K562 (cell line): ENCODE measurements at regions not wholly inside any gene's neighbourhood (a gene's known extent, or its start where the extent isn't known, plus 50 kb on each side); places are given as distances from the start of the nearest gene placed in this dataset.

Experiments used
- ATAC-seq: fragments of 200-7000 bp; cut with Tn5 transposase; 3 replicates; pipeline ENCODE4 v1.9.1; 2020; ENCODE audit warnings: moderate library complexity
- BruUV-seq: library from RNA; stranded (reverse); fragments of 400-500 nt; replicated peaks from 2 replicates; lab custom pipeline; 2021; lab: Mats Ljungman, UMichigan
- CTCF ChIA-PET: fragments of 300-600 bp; formaldehyde crosslinking; extraction: SDS; loops from one replicate; lab custom pipeline; 2021; ENCODE audit warnings: low intra/inter-chr PET ratio; lab: Yijun Ruan, JAX
- POLR2A ChIA-PET: fragments of 300-600, 350-650 bp; sonication (Branson Sonifier 250); formaldehyde crosslinking; extraction: SDS; loops from one replicate; lab custom pipeline; 2021; ENCODE audit warnings: antibody characterized with exemption, inconsistent platforms; lab: Yijun Ruan, JAX
- DNase-seq, 4 experiments: peaks; one replicate each; pipeline versions ENCODE4 v3.0.0 to v3.0.0-alpha.2; 2011 to 2018; ENCODE audit warnings: low spot score in 3 of 4, mixed read lengths in 3 of 4; ENCODE audit errors: extremely low read depth in 1 of 4
- FAIRE-seq: peaks from 2 replicates; lab custom pipeline; 2011; peaks lifted over from hg19 to GRCh38; lab: Jason Lieb, UNC
- H2AFZ ChIP-seq: 2 replicates; pipeline ENCODE4 v1.6.0; 2011; ENCODE audit warnings: low read depth, low read length, control low read depth, inconsistent platforms
- H3K27ac ChIP-seq: fragments of 200-600 bp; 3 replicates; pipeline ENCODE4 v1.8.0; 2011; ENCODE audit warnings: low read depth, mild to moderate bottlenecking, control low read depth, inconsistent platforms, low read length, moderate library complexity, mixed read lengths; ENCODE audit errors: extremely low read depth
- H3K27me3 ChIP-seq, 2 experiments: fragments of 300-600 bp in 1 of 2; 2 replicates in 1 of 2; 3 replicates in 1 of 2; pipeline versions ENCODE4 v1.6.0 to v1.8.0; 2011; ENCODE audit warnings: inconsistent platforms in 2 of 2, low read length in 2 of 2, mild to moderate bottlenecking in 1 of 2, mixed read lengths in 1 of 2, moderate library complexity in 1 of 2; ENCODE audit not compliant: control insufficient read depth in 2 of 2, insufficient read depth in 2 of 2
- H3K36me3 ChIP-seq: fragments of 300-600 bp; 3 replicates; pipeline ENCODE4 v1.8.0; 2011; ENCODE audit warnings: mild to moderate bottlenecking, low read length, inconsistent platforms; ENCODE audit not compliant: control insufficient read depth, insufficient read depth
- H3K4me1 ChIP-seq, 2 experiments: fragments of 200-600 bp in 1 of 2; replicated peaks in 1 of 2; 2 replicates in 1 of 2; 3 replicates in 1 of 2; pipeline versions ENCODE4 v1.5.1 to v1.8.0; 2011; ENCODE audit warnings: inconsistent platforms in 2 of 2, low read length in 2 of 2, mild to moderate bottlenecking in 1 of 2, mixed read lengths in 1 of 2, moderate library complexity in 1 of 2; ENCODE audit not compliant: control insufficient read depth in 2 of 2, insufficient read depth in 2 of 2
- H3K4me2 ChIP-seq: 2 replicates; pipeline ENCODE4 v1.6.1; 2011; ENCODE audit warnings: low read length, control low read depth, inconsistent platforms, mixed read lengths; ENCODE audit not compliant: insufficient read depth
- H3K4me3 ChIP-seq: fragments of 200-600 bp; sonication (generic), shearing (Covaris generic); 2 replicates; pipeline ENCODE4 v1.5.1; 2016; ENCODE audit warnings: control low read depth, inconsistent platforms
- H3K79me2 ChIP-seq: fragments of 200-600 bp; 3 replicates; pipeline ENCODE4 v1.8.0; 2011; ENCODE audit warnings: low read length, inconsistent platforms; ENCODE audit not compliant: control insufficient read depth, insufficient read depth
- H3K9ac ChIP-seq, 2 experiments: 2 replicates each; pipeline versions ENCODE4 v1.6.0 to v1.6.1; 2011; ENCODE audit warnings: low read depth in 2 of 2, low read length in 2 of 2, control low read depth in 1 of 2, inconsistent platforms in 1 of 2, mild to moderate bottlenecking in 1 of 2, mixed read lengths in 1 of 2; ENCODE audit not compliant: insufficient read depth in 1 of 2
- H3K9me1 ChIP-seq: one replicate; pipeline ENCODE4 v1.6.0; 2011; ENCODE audit warnings: inconsistent platforms, mild to moderate bottlenecking, low read length, moderate library complexity; ENCODE audit not compliant: control insufficient read depth, insufficient read depth
- H3K9me3 ChIP-seq: replicated peaks from 2 replicates; pipeline ENCODE4 v1.5.1; 2011; ENCODE audit warnings: low read depth, low read length, inconsistent platforms; ENCODE audit not compliant: control insufficient read depth, insufficient read depth
- H4K20me1 ChIP-seq: replicated peaks from 2 replicates; pipeline ENCODE4 v1.6.1; 2011; ENCODE audit warnings: low read length, inconsistent platforms, mixed read lengths; ENCODE audit not compliant: control insufficient read depth, insufficient read depth
- BRF2 ChIP-seq: IDR thresholded peaks from 3 replicates; pipeline ENCODE4 v1.6.1; 2011; ENCODE audit warnings: borderline replicate concordance, mild to moderate bottlenecking; ENCODE audit not compliant: insufficient read length, insufficient read depth
- HIVEP1 ChIP-seq: fragments of 250-450 bp; sonication (Bioruptor Pico); IDR thresholded peaks from 2 replicates; pipeline ENCODE4 v1.4.0; 2020; ENCODE audit warnings: mild to moderate bottlenecking
- HNRNPH1 ChIP-seq: fragments of 200-400 bp; formaldehyde crosslinking; optimal IDR thresholded peaks from 2 replicates; pipeline ENCODE3; 2017; ENCODE audit warnings: low read depth, mild to moderate bottlenecking, low read length, moderate library complexity
- HNRNPUL1 ChIP-seq: fragments of 200-400 bp; formaldehyde crosslinking; IDR thresholded peaks from 2 replicates; pipeline ENCODE4 v1.6.1; 2017; ENCODE audit warnings: low read length
- ILK ChIP-seq: fragments of 450-650 bp; IDR thresholded peaks from 2 replicates; pipeline ENCODE4 v1.6.1; 2016; ENCODE audit warnings: missing genetic modification characterization, low read depth, mild to moderate bottlenecking, missing compliant biosample characterization, moderate library complexity, borderline replicate concordance
- PCBP2 ChIP-seq: fragments of 200-400 bp; formaldehyde crosslinking; IDR thresholded peaks from 2 replicates; pipeline ENCODE4 v1.6.1; 2018; ENCODE audit warnings: low read length, low read depth, mild to moderate bottlenecking, moderate library complexity; ENCODE audit not compliant: poor library complexity, severe bottlenecking
- SETDB1 ChIP-seq: IDR thresholded peaks from one replicate; pipeline ENCODE4 v1.6.1; 2012; ENCODE audit warnings: low read length, control low read depth, inconsistent platforms
- SRSF7 ChIP-seq: fragments of 200-400 bp; formaldehyde crosslinking; optimal IDR thresholded peaks from 2 replicates; pipeline ENCODE3; 2017; ENCODE audit warnings: mild to moderate bottlenecking, low read depth, low read length
- ZBTB26 ChIP-seq: fragments of 450-650 bp; formaldehyde crosslinking; IDR thresholded peaks from 2 replicates; pipeline ENCODE4 v1.4.0; 2022; ENCODE audit warnings: missing genetic modification characterization
- ZNF398 ChIP-seq: fragments of 250-450 bp; sonication (Bioruptor Pico); IDR thresholded peaks from 2 replicates; pipeline ENCODE4 v1.8.0; 2021; ENCODE audit warnings: moderate library complexity, mild to moderate bottlenecking, inconsistent platforms
- WGBS: fragments of 100-300 bp; shearing (Covaris generic); methylation state at CpG from one replicate; pipeline ENCODE4 v1.1.6; 2016; ENCODE audit warnings: low coverage, mixed read lengths; ENCODE audit not compliant: insufficient coverage; ENCODE audit errors: missing lambda C conversion rate; 5-methylcytosine and 5-hydroxymethylcytosine counted together
- in situ Hi-C: fragments of 300-500 bp; cut with MboI; formaldehyde crosslinking; loops from 4 replicates; pipeline ENCODE4 v1.15.0; 2018; ENCODE audit warnings: inconsistent platforms, mixed read lengths
- intact Hi-C: fragments of 100-400 bp; cut with micrococcal nuclease; formaldehyde crosslinking; loops from 2 replicates; pipeline ENCODE4 v1.14.2; 2022

GRCh38 chr13:85536706-85537105 is 262.5 kb downstream of the SLITRK6 start:
- FAIRE-seq (no peak), DNase-seq (no peak), ATAC-seq (no peak)
- no peak overlapping the region for H3K27ac ChIP-seq
- H3K9me1 ChIP-seq, result no peaks in the 10 kb centered on the region
- no peaks in the 10 kb centered on the region for H3K36me3 ChIP-seq
- H3K27me3 ChIP-seq, result no peaks in the 10 kb centered on the region
- 0% methylated on average over 1 of the region's 1 CpG for WGBS
- no peak overlapping the region for H3K4me2 ChIP-seq
- H3K9ac ChIP-seq, result no peak overlapping the region
- BruUV-seq, result no TSS peak
- H4K20me1 ChIP-seq, result no peaks in the 10 kb centered on the region
- ChIA-PET POLR2A (no interaction called here), CTCF (no interaction called here)
- H2AFZ ChIP-seq, result no peak overlapping the region
- intact Hi-C loops (no loop called here), in situ Hi-C loops (no loop called here)
- H3K9me3 ChIP-seq, result no peaks in the 10 kb centered on the region
- no peaks in the 10 kb centered on the region for H3K4me1 ChIP-seq
- no peak overlapping the region for H3K4me3 ChIP-seq
- no peak for TF ChIP-seq PCBP2
- no peak for TF ChIP-seq HNRNPUL1
- no peaks in the 10 kb centered on the region for H3K79me2 ChIP-seq

- Histone ChIP-seq H3K4me3 (no peak overlapping the region), H2AFZ (no peak overlapping the region), H3K9me1 (no peaks in the 10 kb centered on the region), H3K79me2 (no peaks in the 10 kb centered on the region), H3K36me3 (no peaks in the 10 kb centered on the region), H3K9me3 (no peaks in the 10 kb centered on the region), H3K9ac (no peak overlapping the region), H3K4me2 (no peak overlapping the region), H3K27ac (no peak overlapping the region), H3K27me3 (no peaks in the 10 kb centered on the region), H4K20me1 (no peaks in the 10 kb centered on the region), H3K4me1 (no peaks in the 10 kb centered on the region)
- 0% methylated on average over 4 of the region's 4 CpGs for WGBS
- BruUV-seq, result no TSS peak
- CTCF ChIA-PET, result no interaction called here
- in situ Hi-C loops (no loop called here), intact Hi-C loops (no loop called here)
- POLR2A ChIA-PET, result no interaction called here
- DNase-seq (no peak), ATAC-seq (no peak), FAIRE-seq (no peak)
- TF ChIP-seq ZBTB26 (CRISPR knock-in tag) (no peak), SRSF7 (no peak), ILK (tag) (no peak), SETDB1 (no peak), HIVEP1 (CRISPR knock-in tag) (no peak), BRF2 (no peak), ZNF398 (CRISPR knock-in tag) (no peak), HNRNPH1 (no peak)
Measured at GRCh38 chr13:85535316-85536084, 263.7 kb downstream of the SLITRK6 start.
